ENCODE measurements at regions not wholly inside any gene's neighbourhood (a gene's known extent, or its start where the extent isn't known, plus 50 kb on each side); places are given as distances from the start of the nearest gene placed in this dataset.
A peak's percentile ranks its signal among the peaks of the same experiment; 100 is the strongest.

- Histone ChIP-seq H3K27me3 (replicated peaks in 1 of 2; ENCODE audit: control insufficient read depth in 2 of 2, extremely low read depth in 1 of 2, insufficient read depth in 2 of 2, low read length in 1 of 2) (no peaks in the 10 kb centered on the region), H3K4me1 (ENCODE audit: control insufficient read depth in 1 of 2, extremely low read depth in 1 of 2, insufficient read depth in 2 of 2, low read length in 2 of 2) (no peaks in the 10 kb centered on the region), H3K27ac (ENCODE audit: low read length) (no peak overlapping the region), H3K4me3 (ENCODE audit: control insufficient read depth in 1 of 2, extremely low read depth in 1 of 2, low read length in 1 of 2) (no peak overlapping the region), H3K36me3 (ENCODE audit: control insufficient read depth in 2 of 2, extremely low read depth in 1 of 2, insufficient read depth in 1 of 2, low read length in 1 of 2) (no peaks in the 10 kb centered on the region), H3K9me3 (no peaks in the 10 kb centered on the region)
- POLR2A ChIA-PET, result no interaction called here
- 100% methylated on average over 1 of the region's 4 CpGs for WGBS (ENCODE audit: insufficient coverage)
- no peaks in the 10 kb centered on the region for H3K36me3 Mint-ChIP-seq
- peaks cover 0 to 5% (median 3%) of the 10 kb centered on the region in 3 donors for H3K4me1 Mint-ChIP-seq
- no peaks in the 10 kb centered on the region for H3K9me3 Mint-ChIP-seq
- no peak overlapping the region for H3K4me3 Mint-ChIP-seq
- no peak overlapping the region for H3K27ac Mint-ChIP-seq
- DNase-seq (no peak), ATAC-seq (replicated peaks in 1 of 4) (no peak)
- no peaks in the 10 kb centered on the region for H3K27me3 Mint-ChIP-seq
- CTCF ChIA-PET, result no interaction called here
Observed at GRCh38 chr5:56354836-56355235, 121.7 kb upstream of the ANKRD55 start.

DNA sequence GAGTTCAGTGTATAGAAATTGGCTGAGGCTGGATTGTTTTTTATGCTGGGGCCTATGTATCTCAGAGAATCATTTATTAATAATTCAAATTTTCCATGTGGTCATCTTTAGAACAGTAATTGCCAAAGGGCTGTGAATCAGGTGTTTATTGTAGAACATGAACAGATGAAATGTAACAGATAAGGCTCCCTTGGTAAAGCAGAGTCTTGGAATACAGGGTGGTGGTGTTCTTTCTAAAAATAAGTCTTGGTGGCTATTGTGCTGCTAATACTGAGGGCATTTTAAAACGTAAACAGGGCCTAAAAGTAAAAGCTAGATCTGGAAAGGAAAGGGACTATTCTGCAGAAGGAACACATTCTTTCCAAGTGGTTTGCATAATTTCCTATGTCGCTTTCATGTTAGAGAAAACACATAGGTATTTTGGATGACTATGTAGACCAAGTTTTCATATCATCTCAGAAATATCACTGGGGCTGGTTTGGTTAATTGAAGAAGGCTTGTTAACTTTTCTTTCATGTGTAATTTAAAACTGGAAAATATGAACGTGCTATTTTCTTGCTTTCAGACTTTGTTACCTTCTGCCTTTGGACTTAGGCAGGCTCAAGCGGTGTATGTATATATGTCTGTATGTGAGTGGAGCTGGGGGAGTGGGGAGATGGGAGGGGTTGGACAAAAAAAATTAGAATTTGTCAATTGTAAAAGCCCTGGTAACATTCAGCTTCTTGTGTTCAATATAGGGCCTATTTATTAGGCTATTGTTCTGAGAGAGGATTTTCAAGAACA lies 119.9 kb upstream of the ANKRD55 start:
- Histone ChIP-seq H3K4me3 (ENCODE audit: control insufficient read depth in 1 of 2, extremely low read depth in 1 of 2, low read length in 1 of 2) (no peak overlapping the region), H3K27ac (ENCODE audit: low read length) (no peak overlapping the region), H3K27me3 (replicated peaks in 1 of 2; ENCODE audit: control insufficient read depth in 2 of 2, extremely low read depth in 1 of 2, insufficient read depth in 2 of 2, low read length in 1 of 2) (no peaks in the 10 kb centered on the region), H3K4me1 (ENCODE audit: control insufficient read depth in 1 of 2, extremely low read depth in 1 of 2, insufficient read depth in 2 of 2, low read length in 2 of 2) (no peaks in the 10 kb centered on the region), H3K36me3 (ENCODE audit: control insufficient read depth in 2 of 2, extremely low read depth in 1 of 2, insufficient read depth in 1 of 2, low read length in 1 of 2) (no peaks in the 10 kb centered on the region), H3K9me3 (no peaks in the 10 kb centered on the region)
- WGBS (ENCODE audit: insufficient coverage), result 46% methylated on average over 2 of the region's 4 CpGs
- no peak for ATAC-seq (replicated peaks in 1 of 4)
- no peak overlapping the region for H3K27ac Mint-ChIP-seq
- ChIA-PET POLR2A (no interaction called here), CTCF (no interaction called here)
- no peak for DNase-seq
- H3K4me1 Mint-ChIP-seq, result peaks cover 0 to 5% (median 3%) of the 10 kb centered on the region in 3 donors
- H3K27me3 Mint-ChIP-seq, result no peaks in the 10 kb centered on the region
- H3K4me3 Mint-ChIP-seq, result no peak overlapping the region
- no peaks in the 10 kb centered on the region for H3K36me3 Mint-ChIP-seq
- no peaks in the 10 kb centered on the region for H3K9me3 Mint-ChIP-seq

GRCh38 chr5:56350597-56351170 lies 117.6 kb upstream of the ANKRD55 start:
- Mint-ChIP-seq H3K27ac (no peak overlapping the region), H3K9me3 (peaks cover 0 to 7% (median 2%) of the 10 kb centered on the region in 3 donors)

DNA sequence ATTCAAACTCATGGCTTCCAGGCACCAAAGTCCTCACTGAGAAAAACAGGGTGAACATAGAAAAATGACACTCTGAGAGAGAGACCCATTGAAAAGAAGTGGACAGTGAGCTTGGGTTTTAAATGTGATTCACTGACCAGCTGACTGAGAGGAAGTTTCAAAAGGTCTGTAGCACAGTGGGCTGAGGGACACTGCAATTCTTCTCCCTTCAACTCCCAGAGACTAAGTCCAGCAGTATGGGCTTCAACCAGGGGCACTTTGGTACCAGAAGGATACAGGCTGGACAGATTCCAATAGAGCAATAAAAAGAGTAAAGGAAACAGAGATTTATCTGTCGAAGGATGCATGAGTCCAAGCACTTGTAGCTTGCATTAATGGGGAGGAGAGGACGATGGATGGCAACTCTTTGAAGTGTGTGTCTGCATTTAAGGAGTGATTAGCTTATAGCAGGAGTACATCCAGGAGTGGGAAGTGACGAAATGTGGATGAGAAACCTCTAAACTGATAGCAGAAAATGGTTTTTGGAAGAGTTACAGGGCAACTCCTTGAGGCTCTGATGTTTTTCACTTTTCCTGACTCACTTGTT lies 117.0 kb upstream of the ANKRD55 start:
- no peak for ATAC-seq (replicated peaks in 1 of 4)
- ChIA-PET POLR2A (interaction anchor here in 1 of 2 donors (0.6 kb wide), 1 partner anchor 16 kb away, joined by 3 read pairs; no protein-coding TSS in a partner anchor), CTCF (interaction anchor here in 1 of 2 donors (1.1 kb wide), 1 partner anchor 9 kb away, joined by 5 read pairs; no protein-coding TSS in a partner anchor)
- no peak overlapping the region for H3K4me3 Mint-ChIP-seq
- Histone ChIP-seq H3K9me3 (no peaks in the 10 kb centered on the region), H3K36me3 (ENCODE audit: control insufficient read depth in 2 of 2, extremely low read depth in 1 of 2, insufficient read depth in 1 of 2, low read length in 1 of 2) (no peaks in the 10 kb centered on the region), H3K27ac (ENCODE audit: low read length) (no peak overlapping the region), H3K27me3 (replicated peaks in 1 of 2; ENCODE audit: control insufficient read depth in 2 of 2, extremely low read depth in 1 of 2, insufficient read depth in 2 of 2, low read length in 1 of 2) (no peaks in the 10 kb centered on the region), H3K4me1 (ENCODE audit: control insufficient read depth in 1 of 2, extremely low read depth in 1 of 2, insufficient read depth in 2 of 2, low read length in 2 of 2) (no peaks in the 10 kb centered on the region), H3K4me3 (ENCODE audit: control insufficient read depth in 1 of 2, extremely low read depth in 1 of 2, low read length in 1 of 2) (no peak overlapping the region)
- peaks cover 4% of the 10 kb centered on the region for H3K36me3 Mint-ChIP-seq
- WGBS (ENCODE audit: insufficient coverage), result 74% methylated on average over 3 of the region's 3 CpGs
- peaks cover 0 to 10% (median 2%) of the 10 kb centered on the region in 3 donors for H3K9me3 Mint-ChIP-seq
- no peaks in the 10 kb centered on the region for H3K27me3 Mint-ChIP-seq
- peaks cover 0 to 5% (median 3%) of the 10 kb centered on the region in 3 donors for H3K4me1 Mint-ChIP-seq
- DNase-seq, result no peak
- H3K27ac Mint-ChIP-seq, result no peak overlapping the region

More at GRCh38 chr5:56350597-56351170, 117.6 kb upstream of the ANKRD55 start:
- Mint-ChIP-seq H3K27me3 (no peaks in the 10 kb centered on the region), H3K4me3 (no peak overlapping the region), H3K36me3 (peaks cover 4% of the 10 kb centered on the region), H3K4me1 (peaks cover 0 to 5% (median 3%) of the 10 kb centered on the region in 3 donors)
- WGBS (ENCODE audit: insufficient coverage), result 58% methylated on average over 2 of the region's 5 CpGs
- ChIA-PET POLR2A (interaction anchor here in 1 of 2 donors (0.6 kb wide), 1 partner anchor 17 kb away, joined by 3 read pairs; no protein-coding TSS in a partner anchor), CTCF (interaction anchor here (0.5 to 1.1 kb wide), 3 partner anchors 9 to 511 kb away, joined by 3 to 5 read pairs (median 4); no protein-coding TSS in a partner anchor)
- Histone ChIP-seq H3K27me3 (replicated peaks in 1 of 2; ENCODE audit: control insufficient read depth in 2 of 2, extremely low read depth in 1 of 2, insufficient read depth in 2 of 2, low read length in 1 of 2) (no peaks in the 10 kb centered on the region), H3K4me3 (ENCODE audit: control insufficient read depth in 1 of 2, extremely low read depth in 1 of 2, low read length in 1 of 2) (no peak overlapping the region), H3K9me3 (no peaks in the 10 kb centered on the region), H3K4me1 (ENCODE audit: control insufficient read depth in 1 of 2, extremely low read depth in 1 of 2, insufficient read depth in 2 of 2, low read length in 2 of 2) (no peaks in the 10 kb centered on the region), H3K27ac (ENCODE audit: low read length) (no peak overlapping the region), H3K36me3 (ENCODE audit: control insufficient read depth in 2 of 2, extremely low read depth in 1 of 2, insufficient read depth in 1 of 2, low read length in 1 of 2) (no peaks in the 10 kb centered on the region)
- DNase-seq, result no peak
- no peak for ATAC-seq (replicated peaks in 1 of 4)

- Mint-ChIP-seq H3K27ac (no peak overlapping the region), H3K4me1 (peaks cover 0 to 5% (median 3%) of the 10 kb centered on the region in 3 donors), H3K27me3 (no peaks in the 10 kb centered on the region), H3K36me3 (peaks cover 4% of the 10 kb centered on the region), H3K4me3 (no peak overlapping the region), H3K9me3 (peaks cover 0 to 10% (median 2%) of the 10 kb centered on the region in 3 donors)
- ATAC-seq (replicated peaks in 1 of 4) (no peak), DNase-seq (no peak)
- no peaks in the 10 kb centered on the region for H3K27me3 ChIP-seq (replicated peaks in 1 of 2; ENCODE audit: control insufficient read depth in 2 of 2, extremely low read depth in 1 of 2, insufficient read depth in 2 of 2, low read length in 1 of 2)
- ChIA-PET POLR2A (no interaction called here), CTCF (interaction anchor here in 1 of 2 donors (1.1 kb wide), 1 partner anchor 8 kb away, joined by 5 read pairs; no protein-coding TSS in a partner anchor)
- H3K4me1 ChIP-seq (ENCODE audit: control insufficient read depth in 1 of 2, extremely low read depth in 1 of 2, insufficient read depth in 2 of 2, low read length in 2 of 2), result no peaks in the 10 kb centered on the region
- 100% methylated on average over 1 of the region's 5 CpGs for WGBS (ENCODE audit: insufficient coverage)
- H3K27ac ChIP-seq (ENCODE audit: low read length), result no peak overlapping the region
- H3K9me3 ChIP-seq, result no peaks in the 10 kb centered on the region
- H3K36me3 ChIP-seq (ENCODE audit: control insufficient read depth in 2 of 2, extremely low read depth in 1 of 2, insufficient read depth in 1 of 2, low read length in 1 of 2), result no peaks in the 10 kb centered on the region
- no peak overlapping the region for H3K4me3 ChIP-seq (ENCODE audit: control insufficient read depth in 1 of 2, extremely low read depth in 1 of 2, low read length in 1 of 2)
Observed at GRCh38 chr5:56349461-56349860, 116.3 kb upstream of the ANKRD55 start.

GRCh38 chr5:56346741-56347535 lies 113.8 kb upstream of the ANKRD55 start:
- H3K27ac ChIP-seq (ENCODE audit: low read length), result no peak overlapping the region
- H3K4me1 ChIP-seq (ENCODE audit: control insufficient read depth in 1 of 2, extremely low read depth in 1 of 2, insufficient read depth in 2 of 2, low read length in 2 of 2), result peaks cover 0 to 3% of the 10 kb centered on the region in 2 experiments
- no peak overlapping the region for H3K4me3 ChIP-seq (ENCODE audit: control insufficient read depth in 1 of 2, extremely low read depth in 1 of 2, low read length in 1 of 2)
- peaks cover 4% of the 10 kb centered on the region for H3K36me3 Mint-ChIP-seq
- no peaks in the 10 kb centered on the region for H3K27me3 ChIP-seq (replicated peaks in 1 of 2; ENCODE audit: control insufficient read depth in 2 of 2, extremely low read depth in 1 of 2, insufficient read depth in 2 of 2, low read length in 1 of 2)
- peaks cover 0 to 12% (median 10%) of the 10 kb centered on the region in 3 donors for H3K4me1 Mint-ChIP-seq
- peaks cover 0 to 10% (median 2%) of the 10 kb centered on the region in 3 donors for H3K9me3 Mint-ChIP-seq
- no CpG with 5 or more reads among the region's 2 CpGs for WGBS (ENCODE audit: insufficient coverage)
- POLR2A ChIA-PET, result no interaction called here
- CTCF ChIA-PET, result interaction anchor here in 1 of 2 donors (0.7 kb wide), 1 partner anchor 10 kb away, joined by 6 read pairs; no protein-coding TSS in a partner anchor
- no peak for ATAC-seq (replicated peaks in 1 of 4)
- H3K36me3 ChIP-seq (ENCODE audit: control insufficient read depth in 2 of 2, extremely low read depth in 1 of 2, insufficient read depth in 1 of 2, low read length in 1 of 2), result no peaks in the 10 kb centered on the region
- no peak overlapping the region for H3K4me3 Mint-ChIP-seq
- peak overlapping the region in 1 of 2 donors; percentile 38 for H3K27ac Mint-ChIP-seq
- no peaks in the 10 kb centered on the region for H3K27me3 Mint-ChIP-seq
- DNase-seq, result no peak
- no peaks in the 10 kb centered on the region for H3K9me3 ChIP-seq
